ENCODE measurements at regions not wholly inside any gene's neighbourhood (a gene's known extent, or its start where the extent isn't known, plus 50 kb on each side); places are given as distances from the start of the nearest gene placed in this dataset.

GRCh38 chr2:7858624-7859023 is 823.2 kb upstream of the ID2 start:
- TF ChIP-seq CTCF (IDR thresholded peaks at IDR 0.05) = no peak
- no peak for TF ChIP-seq POLR2A (IDR thresholded peaks at IDR 0.05)

Data from adrenal gland (tissue), 5 donors.